ENCODE measurements at regions not wholly inside any gene's neighbourhood (a gene's known extent, or its start where the extent isn't known, plus 50 kb on each side); places are given as distances from the start of the nearest gene placed in this dataset.

DNA sequence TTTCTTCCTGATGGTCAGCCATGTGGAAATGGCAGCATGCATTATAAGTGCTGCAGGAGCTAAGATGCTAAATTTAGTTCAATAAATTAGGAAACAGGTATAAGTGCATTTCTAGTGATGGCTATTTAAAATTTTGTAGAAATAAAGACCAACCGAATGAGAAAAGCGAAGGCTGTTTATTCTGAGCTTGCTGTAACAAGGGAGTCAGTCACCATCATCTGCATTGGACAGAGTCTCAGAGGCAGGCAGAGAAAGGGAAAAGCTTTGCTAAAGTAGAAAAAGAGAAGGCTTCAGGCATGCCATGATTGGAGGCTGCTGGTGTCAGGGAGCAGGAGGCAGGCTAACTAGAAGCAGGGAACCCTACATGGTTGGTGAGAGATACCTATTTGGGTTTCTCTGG lies 451.0 kb downstream of the EDEM1 start:
- TF ChIP-seq CTCF (IDR thresholded peaks at IDR 0.05) (no peak), POLR2A (IDR thresholded peaks at IDR 0.05) (no peak)

Data from Peyer's patch (tissue), 4 donors.